Left lung (tissue), 4 donors: ENCODE measurements at regions not wholly inside any gene's neighbourhood (a gene's known extent, or its start where the extent isn't known, plus 50 kb on each side); places are given as distances from the start of the nearest gene placed in this dataset.
A peak's percentile ranks its signal among the peaks of the same experiment; 100 is the strongest.
"Not testable (repeated sequence)": the region's sequence is repeated elsewhere in the genome, so short reads cannot be mapped to it uniquely, and the experiment has no call there.

ENCODE experiments used
- ATAC-seq: fragments of 200-7000 bp; cut with Tn5 transposase; one replicate; pipeline ENCODE4 v1.9.1; 2020; ENCODE audit warnings: moderate library complexity
- DNase-seq, 4 donors: peaks; one replicate each; pipeline ENCODE4 v3.0.0-alpha.2; 2013 to 2020
- H3K27ac ChIP-seq, 2 donors: fragments of 200-600 bp; sonication (generic) in 1 of 2; one replicate each; pipeline versions ENCODE4 v1.5.0 to v1.8.0; 2020 to 2021
- H3K27me3 ChIP-seq, 2 donors: fragments of 200-600 bp; sonication (generic) in 1 of 2; one replicate each; pipeline versions ENCODE4 v1.5.0 to v1.8.0; 2020 to 2021
- H3K36me3 ChIP-seq, 2 donors: fragments of 200-600 bp; sonication (generic) in 1 of 2; one replicate each; pipeline versions ENCODE4 v1.5.0 to v1.8.0; 2020 to 2021
- H3K4me1 ChIP-seq, 2 donors: fragments of 200-600 bp; one replicate each; pipeline ENCODE4 v1.8.0; 2021
- H3K4me3 ChIP-seq, 2 donors: fragments of 200-600 bp; sonication (generic) in 1 of 2; one replicate each; pipeline versions ENCODE4 v1.5.0 to v1.8.0; 2020 to 2021; ENCODE audit warnings: mild to moderate bottlenecking in 1 of 2
- H3K9me3 ChIP-seq, 2 donors: fragments of 200-600 bp; sonication (generic) in 1 of 2; one replicate each; pipeline versions ENCODE4 v1.5.0 to v1.8.0; 2020 to 2021
- intact Hi-C, 2 donors: fragments of 100-400 bp; cut with DNase I; formaldehyde crosslinking; loops; one replicate each; pipeline versions ENCODE4 v1.11.2 to v1.14.2; 2022
- TF ChIP-seq, protein P1 (sequence below), 2 donors: fragments of 200-600 bp; sonication (generic) in 1 of 2; IDR thresholded peaks; one replicate each; pipeline versions ENCODE4 v1.5.0 to v1.8.0; 2021; ENCODE audit warnings: antibody characterized with exemption in 2 of 2
- donor health status: DM: no; HTN: yes; CAD: no.
- donor health status: DM: no; HTN: no; CAD: no.

DNA sequence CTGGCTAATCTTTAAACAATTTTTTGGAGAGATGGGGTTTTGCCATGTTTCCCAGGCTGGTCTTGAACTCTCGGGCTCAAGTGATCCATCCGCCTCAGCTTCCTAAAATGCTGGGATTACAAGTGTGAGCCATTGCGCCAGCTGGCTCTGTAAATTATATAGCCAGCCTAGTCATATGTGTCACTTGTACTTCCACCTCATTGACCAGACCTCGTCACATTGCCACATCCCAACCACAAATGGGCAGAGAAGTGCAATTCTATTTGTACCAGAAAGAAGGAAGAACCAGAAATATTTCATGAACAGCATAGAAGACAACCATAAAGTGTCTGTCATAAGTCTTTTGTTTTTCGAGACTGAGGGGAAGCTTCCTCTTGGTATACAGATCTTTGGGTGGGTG is 71.2 kb upstream of the ADRA1D start:
- peak in 1 of 4 donors; percentile 71 for DNase-seq
- H3K4me1 ChIP-seq: peaks cover 0 to 3% of the 10 kb centered on the region in 2 donors
- intact Hi-C loops: no loop called here
- H3K9me3 ChIP-seq: no peaks in the 10 kb centered on the region
- no peaks in the 10 kb centered on the region for H3K36me3 ChIP-seq
- no peak overlapping the region for H3K4me3 ChIP-seq
- peak overlapping the region in 1 of 2 donors; percentile 51 for H3K27ac ChIP-seq
- H3K27me3 ChIP-seq: no peaks in the 10 kb centered on the region
- ATAC-seq: peak; percentile 53
- TF ChIP-seq, protein P1, sequence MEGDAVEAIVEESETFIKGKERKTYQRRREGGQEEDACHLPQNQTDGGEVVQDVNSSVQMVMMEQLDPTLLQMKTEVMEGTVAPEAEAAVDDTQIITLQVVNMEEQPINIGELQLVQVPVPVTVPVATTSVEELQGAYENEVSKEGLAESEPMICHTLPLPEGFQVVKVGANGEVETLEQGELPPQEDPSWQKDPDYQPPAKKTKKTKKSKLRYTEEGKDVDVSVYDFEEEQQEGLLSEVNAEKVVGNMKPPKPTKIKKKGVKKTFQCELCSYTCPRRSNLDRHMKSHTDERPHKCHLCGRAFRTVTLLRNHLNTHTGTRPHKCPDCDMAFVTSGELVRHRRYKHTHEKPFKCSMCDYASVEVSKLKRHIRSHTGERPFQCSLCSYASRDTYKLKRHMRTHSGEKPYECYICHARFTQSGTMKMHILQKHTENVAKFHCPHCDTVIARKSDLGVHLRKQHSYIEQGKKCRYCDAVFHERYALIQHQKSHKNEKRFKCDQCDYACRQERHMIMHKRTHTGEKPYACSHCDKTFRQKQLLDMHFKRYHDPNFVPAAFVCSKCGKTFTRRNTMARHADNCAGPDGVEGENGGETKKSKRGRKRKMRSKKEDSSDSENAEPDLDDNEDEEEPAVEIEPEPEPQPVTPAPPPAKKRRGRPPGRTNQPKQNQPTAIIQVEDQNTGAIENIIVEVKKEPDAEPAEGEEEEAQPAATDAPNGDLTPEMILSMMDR (IDR thresholded peaks at IDR 0.05): no peak

DNA sequence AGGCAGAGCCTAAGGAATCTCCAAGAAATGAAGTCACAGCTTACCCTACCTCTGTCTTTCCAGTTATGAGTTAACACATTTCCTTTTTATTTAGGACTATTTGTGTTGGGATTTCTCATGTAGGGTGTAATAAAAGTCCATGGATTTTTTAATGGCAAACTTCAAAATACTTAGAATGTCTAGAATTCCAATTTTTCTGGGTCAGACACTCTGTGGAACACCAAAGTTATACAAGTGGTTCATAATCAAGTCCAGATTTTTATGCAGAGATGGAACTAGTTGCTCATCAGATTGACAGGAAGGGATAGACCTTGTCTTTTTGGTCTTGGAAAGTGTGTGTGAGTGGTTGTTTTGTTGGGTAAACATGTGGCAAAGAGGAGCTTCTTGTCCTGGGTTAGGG is 69.8 kb upstream of the ADRA1D start:
- Histone ChIP-seq H3K4me3 (no peak overlapping the region), H3K36me3 (no peaks in the 10 kb centered on the region), H3K9me3 (no peaks in the 10 kb centered on the region), H3K4me1 (no peaks in the 10 kb centered on the region), H3K27me3 (no peaks in the 10 kb centered on the region), H3K27ac (no peak overlapping the region)
- ATAC-seq (no peak), DNase-seq (no peak)
- TF ChIP-seq, protein P1 (IDR thresholded peaks at IDR 0.05): no peak
- intact Hi-C loops: no loop called here

GRCh38 chr20:4310616-4311015 is 61.5 kb upstream of the ADRA1D start:
- H3K36me3 ChIP-seq, intact Hi-C loops, H3K4me1 ChIP-seq, H3K27ac ChIP-seq, ATAC-seq, DNase-seq, H3K27me3 ChIP-seq, H3K4me3 ChIP-seq: not testable (repeated sequence)
- peaks cover 0 to 12% of the 10 kb centered on the region in 2 donors for H3K9me3 ChIP-seq

DNA sequence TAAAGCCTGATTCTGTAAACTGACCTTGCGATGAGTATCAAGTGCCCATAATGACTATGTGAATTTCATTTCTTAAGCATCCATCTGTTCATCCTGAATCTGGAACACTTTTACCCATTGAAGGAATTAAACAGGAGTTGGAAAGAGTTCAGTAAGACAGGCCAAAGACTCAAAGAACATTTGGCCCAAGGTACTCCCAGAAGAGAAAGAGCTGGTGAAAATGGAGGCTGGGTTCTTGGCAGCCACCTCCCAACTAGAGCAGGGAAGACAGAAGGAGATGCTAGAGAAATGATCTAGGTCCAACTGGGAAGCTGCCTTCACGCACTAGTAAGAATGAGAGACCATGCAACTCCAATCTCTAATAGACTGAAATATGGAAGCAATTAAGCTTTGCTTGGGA is 57.1 kb upstream of the ADRA1D start:
- ATAC-seq: no peak
- H3K4me3 ChIP-seq: no peak overlapping the region

GRCh38 chr20:4305091-4305490 is 56.0 kb upstream of the ADRA1D start:
- intact Hi-C loops: no loop called here
- Histone ChIP-seq H3K27me3 (peaks cover 0 to 5% of the 10 kb centered on the region in 2 donors), H3K9me3 (no peaks in the 10 kb centered on the region), H3K4me3 (no peak overlapping the region), H3K27ac (no peak overlapping the region), H3K4me1 (no peaks in the 10 kb centered on the region), H3K36me3 (no peaks in the 10 kb centered on the region)
- TF ChIP-seq, protein P1 (IDR thresholded peaks at IDR 0.05): no peak
- no peak for ATAC-seq
- no peak for DNase-seq

More for the DNA sequence above, 57.1 kb upstream of the ADRA1D start:
- peaks cover 0 to 5% of the 10 kb centered on the region in 2 donors for H3K9me3 ChIP-seq
- H3K27me3 ChIP-seq: peaks cover 0 to 5% of the 10 kb centered on the region in 2 donors
- no peak for DNase-seq
- no peaks in the 10 kb centered on the region for H3K4me1 ChIP-seq
- H3K36me3 ChIP-seq: no peaks in the 10 kb centered on the region
- TF ChIP-seq, protein P1 (IDR thresholded peaks at IDR 0.05): no peak
- intact Hi-C loops: no loop called here
- H3K27ac ChIP-seq: no peak overlapping the region

DNA sequence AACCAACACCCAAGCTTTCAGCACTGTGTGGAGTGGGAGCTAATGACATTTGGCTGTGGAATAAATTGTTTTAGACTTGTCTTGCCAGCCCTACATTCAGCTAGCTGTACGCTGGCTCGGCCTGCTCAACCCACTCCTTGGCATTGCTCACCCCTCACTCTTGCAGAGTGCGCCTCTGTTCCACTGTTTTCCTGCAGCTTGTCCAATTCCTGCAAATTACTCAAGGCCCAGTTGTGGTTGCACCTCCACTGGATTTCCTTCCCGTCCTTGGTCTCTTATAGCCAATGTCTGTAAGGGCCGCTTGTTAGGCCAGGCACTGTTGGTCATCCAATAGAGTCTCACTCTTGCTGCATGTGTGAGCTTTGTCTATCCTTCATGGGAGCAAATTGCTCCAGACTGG is 55.5 kb upstream of the ADRA1D start:
- DNase-seq (no peak), ATAC-seq (no peak)
- no peak overlapping the region for H3K4me3 ChIP-seq
- H3K27ac ChIP-seq: no peak overlapping the region
- intact Hi-C loops: no loop called here
- no peaks in the 10 kb centered on the region for H3K9me3 ChIP-seq
- H3K36me3 ChIP-seq: no peaks in the 10 kb centered on the region
- H3K27me3 ChIP-seq: peaks cover 0 to 5% of the 10 kb centered on the region in 2 donors
- TF ChIP-seq, protein P1 (IDR thresholded peaks at IDR 0.05): no peak
- no peaks in the 10 kb centered on the region for H3K4me1 ChIP-seq
